H9 (cell line): ENCODE measurements at regions not wholly inside any gene's neighbourhood (a gene's known extent, or its start where the extent isn't known, plus 50 kb on each side); places are given as distances from the start of the nearest gene placed in this dataset.

ENCODE experiments used
- DNase-seq: peaks from one replicate; pipeline ENCODE4 v3.0.0-alpha.2; 2017
- H2AFZ ChIP-seq: one replicate; pipeline ENCODE4 v1.6.1; 2013; ENCODE audit warnings: mild to moderate bottlenecking, low read length, control low read depth, moderate library complexity
- H2AK5ac ChIP-seq: 2 replicates; pipeline ENCODE4 v1.6.1; 2013; ENCODE audit warnings: low read length, control low read depth, mixed read lengths; ENCODE audit not compliant: insufficient read length
- H2BK120ac ChIP-seq: one replicate; pipeline ENCODE4 v1.6.1; 2013; ENCODE audit warnings: low read depth, mild to moderate bottlenecking, low read length, control low read depth, inconsistent platforms; ENCODE audit not compliant: poor library complexity, severe bottlenecking
- H2BK12ac ChIP-seq: 2 replicates; pipeline ENCODE4 v1.6.1; 2013; ENCODE audit warnings: low read length, control low read depth, mixed read lengths, low read depth; ENCODE audit not compliant: insufficient read length
- H2BK15ac ChIP-seq: 2 replicates; pipeline ENCODE4 v1.6.1; 2013; ENCODE audit warnings: low read depth, low read length, control low read depth
- H2BK20ac ChIP-seq: one replicate; pipeline ENCODE4 v1.6.1; 2013; ENCODE audit warnings: low read depth, mild to moderate bottlenecking, low read length, control low read depth, inconsistent platforms; ENCODE audit not compliant: poor library complexity, severe bottlenecking
- H2BK5ac ChIP-seq: 2 replicates; pipeline ENCODE4 v1.6.1; 2013; ENCODE audit warnings: low read length, control low read depth, mixed read lengths; ENCODE audit not compliant: insufficient read length
- H3K14ac ChIP-seq: 2 replicates; pipeline ENCODE4 v1.6.1; 2013; ENCODE audit warnings: low read length, control low read depth; ENCODE audit not compliant: insufficient read depth
- H3K18ac ChIP-seq: 2 replicates; pipeline ENCODE4 v1.6.1; 2013; ENCODE audit warnings: low read depth, mild to moderate bottlenecking, mixed read lengths, low read length, control low read depth; ENCODE audit not compliant: insufficient read length
- H3K23ac ChIP-seq: 2 replicates; pipeline ENCODE4 v1.6.1; 2013; ENCODE audit warnings: low read length, control low read depth, mixed read lengths, low read depth; ENCODE audit not compliant: insufficient read length
- H3K23me2 ChIP-seq: 2 replicates; pipeline ENCODE4 v1.6.1; 2013; ENCODE audit warnings: low read depth, mild to moderate bottlenecking, mixed read lengths, low read length, control low read depth; ENCODE audit not compliant: insufficient read length, poor library complexity, severe bottlenecking
- H3K27ac ChIP-seq: 2 replicates; pipeline ENCODE4 v1.5.1; 2013; ENCODE audit warnings: low read length, control low read depth, mixed read lengths, low read depth; ENCODE audit not compliant: insufficient read length
- H3K27me3 ChIP-seq: 2 replicates; pipeline ENCODE4 v1.6.1; 2013; ENCODE audit warnings: low read length, control low read depth, inconsistent platforms; ENCODE audit not compliant: insufficient read depth
- H3K4ac ChIP-seq: 2 replicates; pipeline ENCODE4 v1.6.1; 2013; ENCODE audit warnings: low read depth, mild to moderate bottlenecking, control low read depth, inconsistent platforms, low read length, moderate library complexity
- H3K4me1 ChIP-seq: 2 replicates; pipeline ENCODE4 v1.6.1; 2013; ENCODE audit warnings: low read length, control low read depth, inconsistent platforms; ENCODE audit not compliant: insufficient read depth
- H3K4me2 ChIP-seq: 2 replicates; pipeline ENCODE4 v1.6.1; 2013; ENCODE audit warnings: low read length, control low read depth, mixed read lengths; ENCODE audit not compliant: insufficient read length, insufficient read depth
- H3K56ac ChIP-seq: 2 replicates; pipeline ENCODE4 v1.6.1; 2013; ENCODE audit warnings: low read depth, mild to moderate bottlenecking, mixed read lengths, low read length, control low read depth; ENCODE audit not compliant: insufficient read length
- H3K79me1 ChIP-seq: 2 replicates; pipeline ENCODE4 v1.6.1; 2013; ENCODE audit warnings: low read depth, mild to moderate bottlenecking, moderate library complexity, low read length, control low read depth, inconsistent platforms; ENCODE audit not compliant: insufficient read depth, poor library complexity, severe bottlenecking
- H3K79me2 ChIP-seq: 2 replicates; pipeline ENCODE4 v1.6.1; 2013; ENCODE audit warnings: low read length, control low read depth, inconsistent platforms; ENCODE audit not compliant: insufficient read depth
- H3K9ac ChIP-seq: 2 replicates; pipeline ENCODE4 v1.6.1; 2013; ENCODE audit warnings: low read length, control low read depth, mixed read lengths; ENCODE audit not compliant: insufficient read length; ENCODE audit errors: extremely low read depth
- H3K9me3 ChIP-seq: one replicate; pipeline ENCODE4 v1.6.1; 2013; ENCODE audit warnings: low read depth, low read length, inconsistent platforms; ENCODE audit not compliant: control insufficient read depth
- H3T11ph ChIP-seq: one replicate; pipeline ENCODE4 v1.6.1; 2013; ENCODE audit warnings: mild to moderate bottlenecking, low read length, control low read depth, inconsistent platforms
- H4K20me1 ChIP-seq: one replicate; pipeline ENCODE4 v1.6.1; 2013; ENCODE audit not compliant: control insufficient read depth, insufficient read length, insufficient read depth
- H4K5ac ChIP-seq: 2 replicates; pipeline ENCODE4 v1.6.1; 2013; ENCODE audit warnings: low read depth, mild to moderate bottlenecking, mixed read lengths, low read length, control low read depth; ENCODE audit not compliant: insufficient read length
- H4K8ac ChIP-seq: replicated peaks from 2 replicates; pipeline ENCODE4 v1.6.1; 2013; ENCODE audit warnings: low read length, control low read depth, mixed read lengths, low read depth; ENCODE audit not compliant: insufficient read length
- H4K91ac ChIP-seq: 2 replicates; pipeline ENCODE4 v1.6.1; 2013; ENCODE audit warnings: low read depth, mild to moderate bottlenecking, moderate library complexity, mixed read lengths, low read length, control low read depth; ENCODE audit not compliant: insufficient read length
- H3K27ac Mint-ChIP-seq, 3 experiments: 2 replicates in 2 of 3; 3 replicates in 1 of 3; pipeline ENCODE4 v1.8.0; 2020 to 2021; ENCODE audit warnings: mixed read lengths in 3 of 3, mild to moderate bottlenecking in 1 of 3, moderate library complexity in 1 of 3
- H3K27me3 Mint-ChIP-seq: 2 replicates; pipeline ENCODE4 v1.8.0; 2021; ENCODE audit warnings: low read depth, mild to moderate bottlenecking, moderate library complexity, mixed read lengths
- H3K36me3 Mint-ChIP-seq, 3 experiments: 2 replicates in 2 of 3; 3 replicates in 1 of 3; pipeline ENCODE4 v1.8.0; 2020 to 2021; ENCODE audit warnings: low read depth in 3 of 3, mixed read lengths in 3 of 3; ENCODE audit not compliant: insufficient read depth in 1 of 3
- H3K4me1 Mint-ChIP-seq, 2 experiments: 2 replicates each; pipeline ENCODE4 v1.8.0; 2020; ENCODE audit warnings: mixed read lengths in 2 of 2
- H3K4me3 Mint-ChIP-seq, 2 experiments: 2 replicates in 1 of 2; 3 replicates in 1 of 2; pipeline ENCODE4 v1.8.0; 2020 to 2021; ENCODE audit warnings: mild to moderate bottlenecking in 2 of 2, mixed read lengths in 2 of 2, moderate library complexity in 1 of 2
- H3K9me3 Mint-ChIP-seq, 2 experiments: 2 replicates in 1 of 2; 3 replicates in 1 of 2; pipeline ENCODE4 v1.8.0; 2020; ENCODE audit warnings: mild to moderate bottlenecking in 2 of 2, mixed read lengths in 2 of 2, moderate library complexity in 1 of 2
- WGBS: extraction: QIAGEN DNeasy Blood & Tissue Kit; methylation state at CpG from one replicate; pipeline ENCODE4 v1.1.7; 2013; ENCODE audit warnings: missing lambda C conversion rate, low lambda C conversion rate, mixed read lengths; ENCODE audit not compliant: insufficient read length; ENCODE audit errors: extremely low coverage; 5-methylcytosine and 5-hydroxymethylcytosine counted together
- TF ChIP-seq, protein P1 (sequence below): fragments of 200-600 bp; sonication (generic); conservative IDR thresholded peaks from 3 replicates; pipeline ENCODE4 v1.8.0; 2021; ENCODE audit warnings: antibody characterized with exemption, mild to moderate bottlenecking

DNA sequence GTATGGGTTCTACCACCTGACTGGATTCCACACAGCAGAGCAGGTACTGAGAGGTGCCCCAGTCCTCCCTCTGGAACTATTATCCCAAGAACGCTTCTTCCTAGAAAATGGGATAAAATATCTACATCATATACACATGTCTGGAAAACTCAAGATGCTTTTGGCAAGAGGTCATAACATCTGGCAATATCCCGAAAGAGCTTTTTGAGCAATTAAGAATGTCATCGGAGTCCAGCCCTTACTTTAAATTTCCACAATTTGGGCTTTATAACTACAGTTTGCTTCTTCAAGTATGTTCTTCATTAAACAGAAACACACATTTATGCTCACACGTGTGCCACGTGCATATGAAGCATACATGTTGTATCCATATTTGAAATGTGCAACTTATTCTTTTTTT, 365.9 kb upstream of the THBS1 start:
- Histone ChIP-seq H3K9ac (no peak overlapping the region), H3K79me2 (no peaks in the 10 kb centered on the region), H3K27me3 (no peaks in the 10 kb centered on the region), H4K5ac (no peak overlapping the region), H2AK5ac (no peak overlapping the region), H2BK12ac (peak overlapping the region; percentile 74), H3K4me2 (no peak overlapping the region), H2BK15ac (no peak overlapping the region), H3K79me1 (no peaks in the 10 kb centered on the region), H4K8ac (no peak overlapping the region), H2BK120ac (no peak overlapping the region), H4K91ac (no peak overlapping the region), H3K9me3 (peaks cover 7% of the 10 kb centered on the region), H3K56ac (no peak overlapping the region), H2BK20ac (peak overlapping the region; percentile 32), H3K23me2 (no peaks in the 10 kb centered on the region), H3T11ph (no peak overlapping the region), H3K4ac (no peak overlapping the region), H3K18ac (no peak overlapping the region), H3K27ac (no peak overlapping the region), H4K20me1 (no peaks in the 10 kb centered on the region), H3K23ac (no peak overlapping the region), H3K14ac (no peak overlapping the region), H3K4me1 (peaks cover 3% of the 10 kb centered on the region; the same call in 1 of the 2 replicates), H2AFZ (no peak overlapping the region), H2BK5ac (no peak overlapping the region)
- Mint-ChIP-seq H3K9me3 (peaks cover 15 to 18% of the 10 kb centered on the region in 2 experiments), H3K27me3 (no peaks in the 10 kb centered on the region), H3K27ac (peak overlapping the region; percentile 43 to 99 (median 47); a peak in 5 of 7 replicates), H3K4me1 (peaks cover 24 to 26% of the 10 kb centered on the region in 2 experiments), H3K36me3 (peaks cover 7 to 32% (median 10%) of the 10 kb centered on the region in 3 experiments; a peak in 5 of 7 replicates), H3K4me3 (no peak overlapping the region)
- no peak for DNase-seq
- no CpG with 5 or more reads among the region's 5 CpGs for WGBS
- TF ChIP-seq, protein P1, sequence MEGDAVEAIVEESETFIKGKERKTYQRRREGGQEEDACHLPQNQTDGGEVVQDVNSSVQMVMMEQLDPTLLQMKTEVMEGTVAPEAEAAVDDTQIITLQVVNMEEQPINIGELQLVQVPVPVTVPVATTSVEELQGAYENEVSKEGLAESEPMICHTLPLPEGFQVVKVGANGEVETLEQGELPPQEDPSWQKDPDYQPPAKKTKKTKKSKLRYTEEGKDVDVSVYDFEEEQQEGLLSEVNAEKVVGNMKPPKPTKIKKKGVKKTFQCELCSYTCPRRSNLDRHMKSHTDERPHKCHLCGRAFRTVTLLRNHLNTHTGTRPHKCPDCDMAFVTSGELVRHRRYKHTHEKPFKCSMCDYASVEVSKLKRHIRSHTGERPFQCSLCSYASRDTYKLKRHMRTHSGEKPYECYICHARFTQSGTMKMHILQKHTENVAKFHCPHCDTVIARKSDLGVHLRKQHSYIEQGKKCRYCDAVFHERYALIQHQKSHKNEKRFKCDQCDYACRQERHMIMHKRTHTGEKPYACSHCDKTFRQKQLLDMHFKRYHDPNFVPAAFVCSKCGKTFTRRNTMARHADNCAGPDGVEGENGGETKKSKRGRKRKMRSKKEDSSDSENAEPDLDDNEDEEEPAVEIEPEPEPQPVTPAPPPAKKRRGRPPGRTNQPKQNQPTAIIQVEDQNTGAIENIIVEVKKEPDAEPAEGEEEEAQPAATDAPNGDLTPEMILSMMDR: no peak
